ENCODE measurements at regions not wholly inside any gene's neighbourhood (a gene's known extent, or its start where the extent isn't known, plus 50 kb on each side); places are given as distances from the start of the nearest gene placed in this dataset.

DNA sequence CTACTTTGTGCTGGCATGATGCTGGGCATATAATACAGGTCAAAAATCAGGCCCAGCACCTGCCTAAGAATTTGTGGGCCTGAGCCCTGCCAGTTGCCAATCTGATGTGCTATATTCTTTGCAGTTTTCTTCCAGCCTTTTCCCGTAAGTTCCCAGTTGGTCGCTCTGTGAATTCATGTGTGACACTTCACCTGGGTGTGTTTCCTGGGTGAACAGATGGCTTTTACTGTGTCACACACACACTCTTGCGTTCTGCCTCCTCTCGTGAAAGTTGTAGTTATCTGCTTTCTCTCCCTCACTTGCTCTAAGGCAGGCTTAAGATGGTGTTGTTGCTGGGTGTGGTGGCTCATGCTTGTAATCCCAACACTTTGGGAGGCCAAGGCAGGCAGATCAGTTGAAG, 153.5 kb upstream of the DMRT1 start:
- TF ChIP-seq, protein P1, sequence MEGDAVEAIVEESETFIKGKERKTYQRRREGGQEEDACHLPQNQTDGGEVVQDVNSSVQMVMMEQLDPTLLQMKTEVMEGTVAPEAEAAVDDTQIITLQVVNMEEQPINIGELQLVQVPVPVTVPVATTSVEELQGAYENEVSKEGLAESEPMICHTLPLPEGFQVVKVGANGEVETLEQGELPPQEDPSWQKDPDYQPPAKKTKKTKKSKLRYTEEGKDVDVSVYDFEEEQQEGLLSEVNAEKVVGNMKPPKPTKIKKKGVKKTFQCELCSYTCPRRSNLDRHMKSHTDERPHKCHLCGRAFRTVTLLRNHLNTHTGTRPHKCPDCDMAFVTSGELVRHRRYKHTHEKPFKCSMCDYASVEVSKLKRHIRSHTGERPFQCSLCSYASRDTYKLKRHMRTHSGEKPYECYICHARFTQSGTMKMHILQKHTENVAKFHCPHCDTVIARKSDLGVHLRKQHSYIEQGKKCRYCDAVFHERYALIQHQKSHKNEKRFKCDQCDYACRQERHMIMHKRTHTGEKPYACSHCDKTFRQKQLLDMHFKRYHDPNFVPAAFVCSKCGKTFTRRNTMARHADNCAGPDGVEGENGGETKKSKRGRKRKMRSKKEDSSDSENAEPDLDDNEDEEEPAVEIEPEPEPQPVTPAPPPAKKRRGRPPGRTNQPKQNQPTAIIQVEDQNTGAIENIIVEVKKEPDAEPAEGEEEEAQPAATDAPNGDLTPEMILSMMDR (IDR thresholded peaks at IDR 0.05) = no peak
- no peak for TF ChIP-seq ZFX (IDR thresholded peaks at IDR 0.05; ENCODE audit: borderline replicate concordance)

Measured in 22Rv1 (cell line).